Loucy (cell line): ENCODE measurements at regions not wholly inside any gene's neighbourhood (a gene's known extent, or its start where the extent isn't known, plus 50 kb on each side); places are given as distances from the start of the nearest gene placed in this dataset.

Experiments
- CTCF ChIP-seq: fragments of 200-600 bp; sonication (generic); conservative IDR thresholded peaks from 2 replicates; pipeline ENCODE4 v1.5.1; 2014; ENCODE audit warnings: mild to moderate bottlenecking, antibody characterized with exemption, low read length
- EZH2phosphoT487 ChIP-seq: fragments of 200-600 bp; IDR thresholded peaks from 2 replicates; pipeline ENCODE4 v1.6.1; 2018; ENCODE audit warnings: antibody characterized with exemption, mild to moderate bottlenecking, moderate library complexity, borderline replicate concordance

GRCh38 chr20:51160821-51161220, 137.9 kb upstream of the KCNG1 start:
- TF ChIP-seq CTCF (no peak), EZH2phosphoT487 (no peak)
